Psoas muscle (tissue), 7 donors: ENCODE measurements at regions not wholly inside any gene's neighbourhood (a gene's known extent, or its start where the extent isn't known, plus 50 kb on each side); places are given as distances from the start of the nearest gene placed in this dataset.
A peak's percentile ranks its signal among the peaks of the same experiment; 100 is the strongest.

ENCODE experiments used
- ATAC-seq, 4 donors: fragments of 200-7000 bp; cut with Tn5 transposase; one replicate each; pipeline ENCODE4 v1.9.1; 2020; ENCODE audit warnings: moderate library complexity in 3 of 4, mild to moderate bottlenecking in 2 of 4
- DNase-seq, 2 donors: peaks; one replicate each; pipeline ENCODE4 v3.0.0-alpha.2; 2020
- H3K27ac ChIP-seq: fragments of 200-600 bp; one replicate; pipeline ENCODE4 v1.8.0; 2022
- H3K27me3 ChIP-seq, 3 donors: fragments of 200-600 bp in 1 of 3; one replicate each; pipeline versions ENCODE4 v1.6.1 to v1.8.0; 2013 to 2022; ENCODE audit warnings: low read length in 2 of 3, mild to moderate bottlenecking in 2 of 3, moderate library complexity in 1 of 3; ENCODE audit not compliant: insufficient read depth in 3 of 3
- H3K36me3 ChIP-seq, 2 donors: fragments of 200-600 bp in 1 of 2; one replicate each; pipeline versions ENCODE4 v1.6.1 to v1.8.0; 2013 to 2022; ENCODE audit warnings: low read depth in 1 of 2, mild to moderate bottlenecking in 1 of 2, moderate library complexity in 1 of 2; ENCODE audit not compliant: insufficient read depth in 1 of 2
- H3K4me1 ChIP-seq: fragments of 200-600 bp; one replicate; pipeline ENCODE4 v1.8.0; 2022
- H3K4me3 ChIP-seq: fragments of 200-600 bp; one replicate; pipeline ENCODE4 v1.8.0; 2022; ENCODE audit warnings: mild to moderate bottlenecking
- H3K9me3 ChIP-seq: fragments of 200-600 bp; one replicate; pipeline ENCODE4 v1.8.0; 2022
- WGBS, 3 donors: extraction: QIAGEN DNeasy Blood & Tissue Kit; methylation state at CpG; one replicate each; pipeline versions ENCODE4 v1.1.6 to v1.1.7; 2013; 5-methylcytosine and 5-hydroxymethylcytosine counted together
- intact Hi-C, 2 donors: fragments of 100-400 bp; cut with DNase I; formaldehyde crosslinking; loops; one replicate each; pipeline versions ENCODE4 v1.11.0 to v1.14.2; 2022
- TF ChIP-seq, protein P1 (sequence below): fragments of 200-600 bp; IDR thresholded peaks from one replicate; pipeline ENCODE4 v1.8.0; 2022; ENCODE audit warnings: antibody characterized with exemption
- donor health status: healthy with polysubstance abuse.
- donor health status: DM: no; HTN: no; CAD: no; lungs with moderate emphysema.
- donor health status: Bipolar disorder and iron deficiency.
- donor health status: healthy.
- donor health status: DM: yes; HTN: yes; CAD: no.
- donor health status: DM: no; HTN: no; CAD: no.
- donor health status: DM: yes; HTN: yes; CAD: no.

DNA sequence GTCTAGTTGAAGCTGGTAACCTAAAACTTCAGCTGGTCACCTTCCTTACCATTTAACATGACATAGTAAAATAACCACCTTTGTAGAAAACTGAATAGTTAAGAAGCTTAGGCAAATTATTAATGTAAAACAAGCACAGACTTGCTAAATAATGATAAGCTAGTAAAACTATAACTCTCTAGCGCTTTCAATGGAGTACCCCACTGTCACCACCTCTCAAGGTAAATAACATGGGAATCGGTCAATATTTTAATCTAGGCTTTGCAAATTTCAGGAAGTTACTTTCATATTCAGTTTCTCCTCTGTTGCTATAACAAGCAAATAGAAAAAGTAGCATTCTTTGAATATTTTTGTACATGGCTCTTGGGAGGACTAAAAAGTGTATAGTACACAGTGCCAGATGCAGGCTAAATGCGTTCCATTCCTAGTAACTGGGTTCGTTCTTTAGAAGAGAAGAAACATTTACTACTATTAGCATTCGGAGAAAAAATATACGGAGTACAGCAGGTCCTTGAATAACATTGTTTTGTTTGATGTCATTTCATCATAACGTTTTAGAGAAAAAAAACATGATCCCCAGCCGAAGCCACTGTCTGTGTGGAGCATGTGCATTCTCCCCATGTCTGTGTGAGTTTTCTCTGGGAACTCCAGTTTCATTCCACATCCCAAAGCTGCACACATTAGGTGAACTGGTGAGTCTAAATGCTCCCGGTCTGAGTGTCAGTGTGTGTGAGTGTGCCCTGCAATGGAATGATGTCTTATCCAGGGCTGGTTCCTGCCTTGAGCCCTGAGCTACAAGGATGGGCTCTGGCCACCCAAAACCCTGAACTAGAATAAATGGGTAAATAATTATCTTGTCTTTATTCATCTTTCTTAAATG is 52.5 kb downstream of the EPRS1 start:
- WGBS, 3 donors: 75 to 85% (median 81%) methylated on average over 9 of the region's 9 CpGs
- intact Hi-C loops: loop anchor here in 1 of 2 donors (10.0 kb wide), 1 partner anchor 111 kb away; no protein-coding TSS in a partner anchor
- no peak overlapping the region for H3K27ac ChIP-seq
- peaks cover 3% of the 10 kb centered on the region for H3K4me1 ChIP-seq
- peaks cover 8 to 49% of the 10 kb centered on the region in 2 donors for H3K36me3 ChIP-seq
- ATAC-seq (no peak), DNase-seq (no peak)
- no peak overlapping the region for H3K4me3 ChIP-seq
- no peaks in the 10 kb centered on the region for H3K27me3 ChIP-seq
- TF ChIP-seq, protein P1, sequence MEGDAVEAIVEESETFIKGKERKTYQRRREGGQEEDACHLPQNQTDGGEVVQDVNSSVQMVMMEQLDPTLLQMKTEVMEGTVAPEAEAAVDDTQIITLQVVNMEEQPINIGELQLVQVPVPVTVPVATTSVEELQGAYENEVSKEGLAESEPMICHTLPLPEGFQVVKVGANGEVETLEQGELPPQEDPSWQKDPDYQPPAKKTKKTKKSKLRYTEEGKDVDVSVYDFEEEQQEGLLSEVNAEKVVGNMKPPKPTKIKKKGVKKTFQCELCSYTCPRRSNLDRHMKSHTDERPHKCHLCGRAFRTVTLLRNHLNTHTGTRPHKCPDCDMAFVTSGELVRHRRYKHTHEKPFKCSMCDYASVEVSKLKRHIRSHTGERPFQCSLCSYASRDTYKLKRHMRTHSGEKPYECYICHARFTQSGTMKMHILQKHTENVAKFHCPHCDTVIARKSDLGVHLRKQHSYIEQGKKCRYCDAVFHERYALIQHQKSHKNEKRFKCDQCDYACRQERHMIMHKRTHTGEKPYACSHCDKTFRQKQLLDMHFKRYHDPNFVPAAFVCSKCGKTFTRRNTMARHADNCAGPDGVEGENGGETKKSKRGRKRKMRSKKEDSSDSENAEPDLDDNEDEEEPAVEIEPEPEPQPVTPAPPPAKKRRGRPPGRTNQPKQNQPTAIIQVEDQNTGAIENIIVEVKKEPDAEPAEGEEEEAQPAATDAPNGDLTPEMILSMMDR: no peak
- H3K9me3 ChIP-seq: no peaks in the 10 kb centered on the region

- Histone ChIP-seq H3K4me1 (peaks cover 3% of the 10 kb centered on the region), H3K27ac (no peak overlapping the region), H3K36me3 (peaks cover 13 to 49% of the 10 kb centered on the region in 2 donors), H3K9me3 (no peaks in the 10 kb centered on the region), H3K27me3 (no peaks in the 10 kb centered on the region), H3K4me3 (no peak overlapping the region)
- WGBS, 3 donors: 93 to 99% (median 97%) methylated on average over 2 of the region's 2 CpGs
- TF ChIP-seq, protein P1: no peak
- ATAC-seq: no peak
- DNase-seq: no peak
- intact Hi-C loops: loop anchor here in 1 of 2 donors (10.0 kb wide), 1 partner anchor 113 kb away; no protein-coding TSS in a partner anchor
Observed at GRCh38 chr1:219991919-219992318, 54.4 kb downstream of the EPRS1 start.

DNA sequence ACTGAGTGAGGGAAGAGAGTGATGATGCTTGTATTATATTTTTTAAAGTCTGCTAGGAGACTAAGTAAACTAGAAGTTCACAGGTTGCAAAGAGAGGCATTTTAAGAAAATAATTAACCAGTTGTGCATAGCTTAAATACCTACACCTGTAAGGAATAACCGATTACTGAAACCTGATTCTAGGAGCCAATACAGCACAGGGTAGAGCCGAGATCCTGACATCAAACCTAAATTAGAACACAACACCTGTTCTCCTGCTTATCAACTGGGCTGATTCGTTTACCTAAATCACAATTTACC is 54.8 kb downstream of the EPRS1 start:
- Histone ChIP-seq H3K27ac (no peak overlapping the region), H3K27me3 (no peaks in the 10 kb centered on the region), H3K36me3 (peaks cover 11 to 49% of the 10 kb centered on the region in 2 donors), H3K9me3 (no peaks in the 10 kb centered on the region), H3K4me1 (peaks cover 3% of the 10 kb centered on the region), H3K4me3 (no peak overlapping the region)
- intact Hi-C loops: loop anchor here in 1 of 2 donors (10.0 kb wide), 1 partner anchor 113 kb away; no protein-coding TSS in a partner anchor
- TF ChIP-seq, protein P1: no peak
- ATAC-seq (no peak), DNase-seq (no peak)
- WGBS, 3 donors: 23 to 35% (median 30%) methylated on average over 3 of the region's 3 CpGs

DNA sequence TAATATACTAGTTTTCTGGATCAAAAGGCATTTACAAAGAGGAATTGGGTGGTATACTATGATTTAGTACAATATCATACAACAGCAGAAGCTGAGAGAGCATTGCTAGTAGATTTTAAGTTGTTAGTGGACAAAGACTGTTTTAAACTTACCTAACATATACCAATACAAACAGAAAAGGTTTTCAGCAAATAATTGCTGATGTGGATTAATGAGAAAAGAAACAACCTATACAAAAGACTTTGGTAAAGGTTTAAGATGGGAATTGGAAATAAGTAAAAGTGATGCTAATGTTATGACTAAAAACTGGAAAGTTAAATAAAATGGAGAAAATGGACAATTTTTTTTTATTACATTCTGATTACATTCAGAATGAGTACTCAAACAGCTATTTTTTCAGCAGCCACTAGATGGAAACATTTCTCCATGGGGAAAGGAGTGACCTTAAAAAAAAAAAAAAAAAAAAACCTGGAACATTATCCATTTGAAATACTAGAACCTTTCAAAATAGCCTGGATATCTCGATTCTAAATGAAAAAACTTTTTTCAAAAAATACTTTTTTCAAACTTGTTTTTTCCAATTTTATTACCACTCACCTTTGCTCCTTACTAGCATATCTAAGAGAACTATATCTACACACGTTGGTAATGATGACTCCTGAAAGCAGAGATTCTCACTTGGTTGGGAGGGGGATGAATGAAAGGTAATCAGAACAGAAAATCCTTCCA is 55.4 kb downstream of the EPRS1 start:
- Histone ChIP-seq H3K27me3 (no peaks in the 10 kb centered on the region), H3K36me3 (peaks cover 6 to 49% of the 10 kb centered on the region in 2 donors), H3K4me3 (no peak overlapping the region), H3K9me3 (no peaks in the 10 kb centered on the region), H3K4me1 (peaks cover 3% of the 10 kb centered on the region), H3K27ac (no peak overlapping the region)
- 10 to 30% (median 13%) methylated on average over 2 of the region's 2 CpGs for WGBS, 3 donors
- DNase-seq (no peak), ATAC-seq (peak in 1 of 4 donors; percentile 77)
- intact Hi-C loops: loop anchor here in 1 of 2 donors (10.0 kb wide), 1 partner anchor 114 kb away; no protein-coding TSS in a partner anchor
- TF ChIP-seq, protein P1: peak; percentile 58
